Neutrophil (primary cell): ENCODE measurements at regions not wholly inside any gene's neighbourhood (a gene's known extent, or its start where the extent isn't known, plus 50 kb on each side); places are given as distances from the start of the nearest gene placed in this dataset.

Experiments
- H3K27ac ChIP-seq: fragments of 200-600 bp; sonication (generic); 2 replicates; pipeline ENCODE4 v1.5.1; 2016; ENCODE audit warnings: mild to moderate bottlenecking, moderate library complexity
- H3K27me3 ChIP-seq: fragments of 200-600 bp; sonication (generic); 2 replicates; pipeline ENCODE4 v1.6.0; 2016; ENCODE audit warnings: mild to moderate bottlenecking
- H3K36me3 ChIP-seq: fragments of 200-600 bp; sonication (generic); 2 replicates; pipeline ENCODE4 v1.5.1; 2017
- H3K4me1 ChIP-seq, 2 experiments: fragments of 200-600 bp in 1 of 2; sonication (generic) in 1 of 2; 1 replicate in 1 of 2; 2 replicates in 1 of 2; pipeline versions ENCODE4 v1.5.1 to v1.6.1; 2013 to 2016; ENCODE audit warnings: low read depth in 1 of 2, low read length in 1 of 2, mild to moderate bottlenecking in 1 of 2, moderate library complexity in 1 of 2; ENCODE audit not compliant: control insufficient read depth in 1 of 2, insufficient read depth in 1 of 2
- H3K4me3 ChIP-seq, 2 experiments: fragments of 200-600 bp in 1 of 2; sonication (generic) in 1 of 2; 1 replicate in 1 of 2; 2 replicates in 1 of 2; pipeline ENCODE4 v1.5.1; 2013 to 2016; ENCODE audit warnings: low read depth in 1 of 2, low read length in 1 of 2, mild to moderate bottlenecking in 1 of 2, moderate library complexity in 1 of 2
- H3K9me3 ChIP-seq: fragments of 200-600 bp; sonication (generic); 2 replicates; pipeline ENCODE4 v1.5.1; 2016
- CTCF ChIP-seq: fragments of 200-600 bp; sonication (generic); IDR thresholded peaks from 2 replicates; pipeline ENCODE4 v1.5.1; 2016; ENCODE audit warnings: antibody characterized with exemption

- no peak overlapping the region for H3K27ac ChIP-seq
- TF ChIP-seq CTCF = no peak
Observed at GRCh38 chrX:39733745-39734144, 364.0 kb downstream of the BCOR start.

GRCh38 chrX:39734174-39734776, 363.5 kb downstream of the BCOR start:
- H3K27ac ChIP-seq = no peak overlapping the region
- TF ChIP-seq CTCF = no peak
- no peaks in the 10 kb centered on the region for H3K27me3 ChIP-seq
- peaks cover 11 to 14% of the 10 kb centered on the region in 2 experiments for H3K4me1 ChIP-seq
- no peaks in the 10 kb centered on the region for H3K9me3 ChIP-seq
- no peak overlapping the region for H3K4me3 ChIP-seq
- H3K36me3 ChIP-seq = no peaks in the 10 kb centered on the region

More at GRCh38 chrX:39733745-39734144, 364.0 kb downstream of the BCOR start:
- H3K4me1 ChIP-seq = peaks cover 11 to 14% of the 10 kb centered on the region in 2 experiments
- H3K9me3 ChIP-seq = no peaks in the 10 kb centered on the region
- H3K36me3 ChIP-seq = no peaks in the 10 kb centered on the region
- H3K4me3 ChIP-seq = no peak overlapping the region
- no peaks in the 10 kb centered on the region for H3K27me3 ChIP-seq

- no peaks in the 10 kb centered on the region for H3K27me3 ChIP-seq
- TF ChIP-seq CTCF = no peak
- H3K4me3 ChIP-seq = no peak overlapping the region
- H3K27ac ChIP-seq = no peak overlapping the region
- no peaks in the 10 kb centered on the region for H3K4me1 ChIP-seq
- H3K36me3 ChIP-seq = no peaks in the 10 kb centered on the region
- no peaks in the 10 kb centered on the region for H3K9me3 ChIP-seq
Observed at GRCh38 chrX:39736216-39737211, 361.2 kb downstream of the BCOR start.

- no peak overlapping the region for H3K27ac ChIP-seq
Observed at GRCh38 chrX:39739585-39739984, 358.2 kb downstream of the BCOR start.

GRCh38 chrX:39740078-39740477, 357.7 kb downstream of the BCOR start:
- H3K4me1 ChIP-seq = no peaks in the 10 kb centered on the region
- H3K4me3 ChIP-seq = no peak overlapping the region
- H3K27me3 ChIP-seq = no peaks in the 10 kb centered on the region
- TF ChIP-seq CTCF = no peak
- H3K27ac ChIP-seq = no peak overlapping the region
- no peaks in the 10 kb centered on the region for H3K36me3 ChIP-seq
- H3K9me3 ChIP-seq = no peaks in the 10 kb centered on the region

More at GRCh38 chrX:39739585-39739984, 358.2 kb downstream of the BCOR start:
- Histone ChIP-seq H3K27me3 (no peaks in the 10 kb centered on the region), H3K9me3 (no peaks in the 10 kb centered on the region), H3K4me1 (no peaks in the 10 kb centered on the region), H3K36me3 (no peaks in the 10 kb centered on the region), H3K4me3 (no peak overlapping the region)
- TF ChIP-seq CTCF = no peak
